Limb (tissue), 2 donors: ENCODE measurements at regions not wholly inside any gene's neighbourhood (a gene's known extent, or its start where the extent isn't known, plus 50 kb on each side); places are given as distances from the start of the nearest gene placed in this dataset.

Source experiments
- DNase-seq, 2 donors: peaks; one replicate each; pipeline ENCODE4 v3.0.0-alpha.2; 2016; ENCODE audit errors: extremely low spot score in 2 of 2

DNA sequence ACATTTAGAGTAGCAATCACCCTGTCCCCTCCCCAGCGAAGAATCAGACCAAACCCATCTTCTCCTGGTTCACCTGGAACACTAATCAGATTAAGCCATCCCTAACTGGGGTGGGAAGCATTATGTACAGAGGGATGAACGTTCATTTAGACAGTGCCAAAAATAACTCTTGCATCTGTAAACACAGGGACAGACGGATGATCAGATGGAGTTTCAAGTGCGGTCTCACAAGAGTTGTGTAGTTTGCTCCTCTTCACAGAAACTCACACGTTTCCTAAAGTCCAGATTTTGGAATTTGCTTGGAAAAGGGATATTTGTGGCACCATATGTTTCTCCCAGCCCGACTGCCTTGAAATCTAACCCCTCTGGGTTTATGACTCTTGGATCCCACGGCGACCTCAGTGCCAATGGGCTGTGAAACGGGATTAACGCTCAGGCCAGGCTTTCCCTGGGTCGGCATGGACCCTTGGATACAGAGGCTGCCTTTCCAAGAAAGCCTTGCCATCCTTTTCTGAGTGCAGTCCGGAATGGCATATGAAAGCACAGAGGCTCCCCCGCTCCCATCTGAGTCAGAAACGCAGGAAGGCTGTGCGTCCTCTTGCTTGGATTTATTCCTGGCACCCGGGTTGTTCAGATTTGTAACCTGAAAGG lies 293.2 kb upstream of the HABP2 start:
- no peak for DNase-seq

DNA sequence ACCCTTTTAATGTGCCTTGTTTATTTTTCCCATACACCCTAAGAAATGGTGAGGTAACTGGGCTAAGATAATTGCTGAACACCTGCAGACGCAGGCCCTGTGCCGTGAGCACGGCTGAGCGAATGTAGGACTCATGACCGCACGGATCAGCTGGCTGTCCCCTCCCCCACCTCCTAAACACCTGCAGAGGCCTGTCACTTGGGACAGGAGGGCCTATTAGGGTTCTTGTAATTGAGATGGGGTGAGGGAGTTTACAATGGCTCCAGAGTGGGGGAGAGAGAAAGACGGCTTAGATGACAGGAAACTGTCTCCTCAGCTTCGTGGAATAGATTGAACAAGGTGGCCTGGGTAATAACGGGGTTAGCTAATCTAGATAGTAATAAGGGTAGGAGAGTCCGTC lies 291.7 kb upstream of the HABP2 start:
- peak in 1 of 2 donors; percentile 50 for DNase-seq

DNA sequence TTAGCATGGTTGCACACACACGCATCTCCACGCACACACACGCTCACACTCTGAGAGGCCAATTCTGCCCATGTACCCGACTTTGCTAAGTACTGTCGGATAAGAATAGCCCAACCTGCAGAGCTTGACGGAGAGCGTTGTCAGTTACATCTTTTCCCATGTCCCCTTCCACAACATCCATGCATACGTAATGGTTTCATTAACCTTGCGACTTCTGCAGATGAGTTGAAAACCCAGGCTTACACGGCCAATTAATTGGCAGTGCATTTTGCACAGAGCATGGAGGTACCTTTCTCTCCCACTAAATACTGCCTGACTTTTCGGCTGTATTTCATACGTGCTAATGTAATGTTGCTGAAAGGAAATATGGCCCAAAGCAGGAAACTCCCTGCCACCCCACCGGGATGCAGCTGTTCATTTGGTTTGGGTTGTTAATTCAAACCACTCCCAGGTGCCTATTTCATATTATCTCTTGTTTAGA lies 291.2 kb upstream of the HABP2 start:
- DNase-seq: peak; percentile 42 to 53

DNA sequence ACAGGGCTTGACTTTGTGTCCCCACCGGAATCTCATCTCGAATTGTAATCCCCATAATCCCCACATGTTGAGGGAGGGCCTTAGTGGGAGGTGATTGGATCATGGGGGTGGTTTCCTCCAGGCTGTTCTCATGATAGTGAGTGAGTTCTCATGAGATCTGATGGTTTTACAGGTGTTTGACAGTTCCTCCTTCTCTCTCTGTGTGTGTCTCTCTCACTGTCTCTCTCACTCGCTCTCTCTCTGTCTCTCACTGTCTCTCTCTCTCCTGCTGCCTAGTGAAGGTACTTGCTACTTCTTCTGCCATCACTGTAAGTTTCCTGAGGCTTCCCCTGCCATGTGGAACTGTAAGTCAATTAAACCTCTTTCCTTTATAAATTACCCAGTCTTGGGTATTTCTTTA lies 289.8 kb upstream of the HABP2 start:
- no peak for DNase-seq

DNA sequence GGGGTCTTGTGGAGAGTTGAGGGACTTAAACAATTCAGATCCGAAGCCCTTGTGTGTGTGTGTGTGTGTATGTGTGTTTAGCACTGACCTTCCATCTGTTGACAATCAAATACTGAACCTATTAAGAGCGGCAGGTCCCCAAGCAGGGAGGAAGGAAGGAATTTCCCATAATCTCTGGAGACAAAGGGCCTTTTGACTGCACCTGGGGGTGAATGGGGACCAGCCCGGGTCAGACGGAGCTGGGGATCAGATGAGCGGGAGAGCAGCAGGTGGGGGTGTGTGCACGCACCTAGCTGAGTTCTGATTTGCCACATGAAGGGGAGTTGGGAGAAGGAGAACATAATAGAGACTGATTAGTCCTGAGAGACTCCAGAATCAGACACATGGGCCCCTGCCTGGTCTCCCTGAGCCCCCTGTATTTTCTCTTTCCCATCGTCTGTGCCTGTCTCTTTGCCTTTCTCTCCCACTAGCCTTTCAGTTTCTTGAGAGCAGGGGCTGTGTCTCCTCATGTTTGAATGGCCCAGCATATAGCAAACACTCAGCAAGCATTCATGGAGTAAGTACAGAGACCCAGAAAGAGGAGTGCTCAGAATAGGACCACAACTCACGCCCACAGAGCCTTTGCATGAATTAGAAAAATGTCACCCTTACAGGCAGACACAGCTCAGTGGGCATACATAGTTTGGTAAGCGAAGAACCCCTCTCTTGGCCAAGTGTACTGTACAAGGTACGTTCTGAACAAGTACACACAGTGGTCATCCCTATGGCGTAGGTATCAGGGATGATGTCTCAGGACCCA lies 288.3 kb upstream of the HABP2 start:
- no peak for DNase-seq

DNA sequence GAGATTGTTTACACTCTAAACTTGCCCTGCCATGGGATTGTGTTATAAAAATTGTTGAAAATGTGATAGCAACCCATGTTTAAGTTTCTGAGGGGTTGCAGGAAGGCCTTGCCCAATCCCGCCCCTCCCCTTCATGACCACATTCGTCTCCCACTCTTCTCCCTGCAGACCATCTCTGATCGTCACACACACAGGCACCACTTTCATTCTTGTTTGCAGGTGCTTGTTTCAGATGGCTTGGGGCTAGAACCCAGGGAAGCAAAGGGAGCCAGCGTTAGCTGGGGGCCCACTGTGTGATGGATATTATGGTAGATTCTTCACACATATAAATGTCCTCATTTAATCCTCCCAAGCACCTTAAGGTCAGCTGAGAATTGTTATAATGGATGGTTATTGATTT lies 286.7 kb upstream of the HABP2 start:
- DNase-seq: no peak

DNA sequence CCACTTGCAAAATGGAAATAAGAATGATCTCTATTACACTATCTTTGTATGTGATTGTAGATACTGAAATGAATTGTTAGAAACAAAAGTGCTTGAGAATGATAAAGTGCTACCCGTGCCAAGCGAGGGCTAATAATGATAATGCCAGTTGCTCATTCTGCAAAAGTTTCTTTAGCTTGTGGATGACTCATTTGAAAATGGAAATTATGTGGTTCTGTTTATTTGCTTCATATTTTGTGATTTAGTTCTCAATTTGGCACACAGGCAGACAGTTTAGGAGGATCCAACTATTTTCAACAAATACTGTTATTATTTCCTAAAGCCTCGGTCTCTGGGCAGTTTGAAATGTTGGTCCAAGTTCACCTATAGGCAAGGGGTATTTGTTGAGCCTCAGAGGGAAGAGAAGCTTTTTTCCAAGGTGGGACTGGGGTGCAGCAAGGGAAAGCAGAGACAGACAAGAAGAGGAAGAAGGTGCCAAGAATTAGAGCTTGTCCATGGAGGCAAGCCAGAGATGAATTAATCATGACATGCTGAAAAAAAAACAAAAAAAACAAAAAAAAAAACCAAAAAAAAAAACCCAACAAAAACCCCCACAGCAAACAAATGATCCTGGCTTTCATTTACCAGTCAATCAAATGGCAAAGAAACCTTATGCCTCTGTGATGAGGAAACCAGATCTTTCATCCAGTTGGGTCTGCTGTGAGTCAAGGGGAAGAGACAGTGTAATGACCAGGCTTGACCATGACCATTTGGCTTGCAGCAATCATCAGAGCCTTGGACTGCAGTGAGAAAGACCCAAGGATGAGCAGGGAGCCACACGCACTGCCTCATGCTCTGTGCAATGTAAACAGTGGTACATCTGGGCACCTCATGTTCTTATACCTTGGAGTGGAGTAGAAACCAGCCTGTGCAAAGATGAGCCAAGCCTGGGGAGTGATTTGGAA lies 285.0 kb upstream of the HABP2 start:
- DNase-seq: no peak

DNA sequence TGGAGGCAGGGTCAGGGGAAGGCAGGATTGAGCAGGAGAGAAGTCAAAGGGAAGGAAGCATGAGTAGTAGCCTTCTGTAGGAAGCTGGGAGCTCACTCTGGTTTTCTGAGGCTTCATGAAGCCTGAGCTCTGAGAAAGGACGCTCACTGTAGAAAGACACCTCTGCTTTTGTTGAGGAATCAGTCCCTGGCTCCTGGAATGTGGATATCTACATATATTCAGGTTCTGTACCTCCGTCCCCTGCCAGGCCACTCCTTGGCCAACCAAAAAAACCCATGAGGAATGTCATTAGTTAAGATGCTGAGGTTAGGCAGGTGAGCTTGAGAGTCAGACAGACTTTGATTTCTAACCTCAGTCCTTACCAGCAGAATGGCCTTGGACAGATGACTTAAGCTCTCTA lies 283.5 kb upstream of the HABP2 start:
- DNase-seq: no peak

DNA sequence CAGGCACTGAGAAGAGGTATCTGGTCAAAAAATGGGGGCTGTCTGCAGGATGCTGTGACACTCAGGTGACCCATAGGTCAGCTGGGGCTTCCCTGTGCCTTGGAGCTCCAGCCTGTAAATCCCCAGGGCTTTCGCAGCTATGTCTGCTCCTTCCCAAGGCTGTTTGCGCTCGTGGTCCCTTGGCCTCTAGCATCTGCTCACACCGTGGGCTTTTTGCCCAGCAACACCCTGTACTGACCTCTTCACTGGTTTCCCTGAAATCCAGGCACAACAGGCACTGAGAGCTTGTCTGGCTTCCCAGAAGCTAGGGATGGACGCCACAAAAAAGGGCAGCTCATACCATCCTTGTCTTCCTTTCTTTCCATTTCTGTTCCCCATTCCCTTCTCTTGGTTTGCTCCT lies 280.3 kb upstream of the HABP2 start:
- no peak for DNase-seq

DNA sequence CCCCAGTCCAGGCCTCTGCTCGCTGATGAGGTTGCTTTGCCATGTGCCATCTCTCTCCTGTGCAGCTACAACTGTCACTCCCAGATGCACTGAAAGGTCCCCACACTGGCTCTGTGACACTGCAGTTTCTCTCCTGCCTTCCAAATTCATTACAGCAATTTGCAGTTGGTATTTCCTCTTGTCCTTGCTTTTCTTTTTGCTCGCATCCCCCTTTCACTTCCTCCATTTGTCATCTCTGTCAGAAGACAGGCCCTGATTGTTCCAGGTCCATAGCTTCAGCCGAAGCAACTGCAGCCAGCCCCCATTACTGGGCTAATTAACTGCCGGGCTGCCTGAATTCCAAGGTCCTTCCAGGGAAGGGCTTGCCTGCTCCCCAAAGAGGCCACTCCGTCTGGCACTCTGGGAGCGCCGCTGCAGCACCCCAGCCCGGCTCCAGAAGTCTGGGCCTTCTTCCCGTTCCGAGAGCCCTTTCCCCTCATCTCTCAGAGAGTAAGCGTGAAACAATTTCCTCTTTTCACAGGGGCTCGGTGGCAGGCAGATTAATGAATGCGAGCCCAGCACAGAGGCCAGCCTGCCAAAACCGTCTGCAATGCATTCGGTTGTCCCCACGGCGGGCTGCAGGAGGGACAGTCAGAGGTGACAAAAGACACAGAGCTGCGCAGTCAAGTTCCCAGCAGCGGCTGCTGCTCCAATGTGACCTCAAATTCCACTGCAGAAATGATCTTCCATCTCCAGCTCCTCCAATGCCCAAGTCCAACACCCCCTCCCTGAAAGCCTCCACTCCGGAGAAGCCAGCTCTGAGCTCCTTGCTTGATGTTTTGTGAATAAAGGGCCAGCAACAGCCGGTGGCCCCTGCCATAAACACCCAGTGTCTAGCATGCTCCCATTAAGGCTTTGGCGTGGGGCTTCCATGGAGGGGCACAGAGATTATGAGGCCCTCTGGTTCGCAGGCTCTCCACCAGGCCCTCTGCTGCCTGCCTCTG lies 279.4 kb upstream of the HABP2 start:
- DNase-seq: peak; percentile 42 to 63

DNA sequence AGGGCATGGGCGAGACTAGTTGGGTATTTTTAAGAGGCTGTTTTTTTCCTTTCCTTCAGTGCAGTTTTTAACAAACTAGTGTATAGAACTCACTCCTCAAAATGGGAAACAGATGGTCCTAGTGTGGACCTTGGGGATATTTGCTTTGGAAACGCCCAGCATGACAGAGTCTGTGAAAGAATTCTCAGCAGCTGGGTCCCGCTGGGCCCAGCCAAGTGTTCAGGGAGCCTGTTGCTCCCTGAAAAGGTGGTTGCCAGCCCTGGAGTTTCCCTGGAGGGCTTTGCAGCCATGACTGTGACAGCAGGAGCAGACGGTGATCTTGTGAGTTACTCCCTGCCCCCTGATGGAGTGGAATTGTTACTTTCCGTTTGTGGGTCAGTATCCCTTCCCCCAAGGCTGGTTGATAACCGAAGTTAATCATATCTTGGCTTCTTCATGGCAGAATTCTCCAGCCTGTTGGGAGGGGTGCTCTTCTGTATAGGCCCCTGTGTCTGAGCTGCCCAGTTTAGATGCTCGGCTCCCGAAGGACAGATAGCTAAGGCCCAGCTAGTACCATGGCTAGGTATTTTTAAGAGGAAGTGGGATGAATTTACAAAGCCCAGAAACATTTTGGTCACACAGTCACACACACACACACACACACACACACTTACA lies 278.6 kb upstream of the HABP2 start:
- peak; percentile 58 to 62 for DNase-seq

DNA sequence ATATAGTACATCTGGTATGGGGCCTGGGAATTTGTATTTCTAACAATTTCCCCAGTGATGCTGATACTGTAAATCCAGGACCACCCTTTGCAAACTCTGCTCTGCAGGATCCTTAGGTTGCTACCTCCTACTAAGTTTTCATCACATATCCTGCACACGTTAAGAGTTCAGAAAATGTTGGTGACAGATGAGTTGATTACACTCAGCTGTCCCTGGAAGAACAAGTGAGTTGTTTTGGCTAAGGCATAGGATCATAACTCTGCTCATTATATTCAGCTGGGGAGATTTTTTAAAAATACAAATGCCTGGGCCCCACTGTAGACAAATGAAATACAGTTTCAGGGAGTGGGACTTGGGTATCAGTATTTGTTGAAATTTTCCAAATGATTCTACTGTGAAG lies 274.6 kb upstream of the HABP2 start:
- no peak for DNase-seq

DNA sequence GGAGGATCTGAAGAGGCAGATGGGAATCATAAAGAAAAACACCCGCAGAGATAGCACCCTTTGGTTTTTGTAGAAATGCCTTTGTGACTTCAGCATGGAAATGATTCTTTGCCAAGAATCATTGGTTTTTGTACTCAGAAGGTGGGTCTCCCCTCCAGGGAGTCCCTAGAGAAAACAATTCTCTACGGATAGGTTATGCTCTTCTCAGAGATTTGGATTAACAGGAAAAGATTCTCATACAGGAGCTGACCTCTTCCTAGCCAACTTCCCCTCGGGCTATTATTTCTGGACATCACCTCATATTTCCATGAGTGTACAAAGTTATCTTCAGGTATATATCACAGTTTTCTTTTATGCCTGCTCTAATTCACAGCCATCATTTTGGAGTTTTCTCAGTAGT lies 274.2 kb upstream of the HABP2 start:
- no peak for DNase-seq

DNA sequence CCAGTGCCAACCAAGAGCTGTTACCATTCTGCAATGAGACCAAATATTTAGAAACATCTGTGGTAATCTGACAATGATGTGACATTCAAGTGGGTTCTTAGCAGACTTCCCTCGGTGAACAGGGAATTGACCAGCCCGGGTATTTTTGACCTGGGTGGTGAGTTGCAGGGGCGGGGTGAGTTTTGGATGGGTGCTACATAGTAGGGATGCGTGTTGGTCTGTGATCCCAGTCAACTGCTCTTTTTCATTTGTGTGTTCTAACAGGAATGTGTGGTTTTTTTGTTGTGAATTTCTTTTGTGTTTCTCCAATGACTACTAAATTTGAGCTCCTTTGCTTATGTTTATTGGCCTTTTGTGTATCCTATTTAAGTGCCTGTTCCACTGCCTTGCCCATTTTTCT lies 273.6 kb upstream of the HABP2 start:
- DNase-seq: no peak

DNA sequence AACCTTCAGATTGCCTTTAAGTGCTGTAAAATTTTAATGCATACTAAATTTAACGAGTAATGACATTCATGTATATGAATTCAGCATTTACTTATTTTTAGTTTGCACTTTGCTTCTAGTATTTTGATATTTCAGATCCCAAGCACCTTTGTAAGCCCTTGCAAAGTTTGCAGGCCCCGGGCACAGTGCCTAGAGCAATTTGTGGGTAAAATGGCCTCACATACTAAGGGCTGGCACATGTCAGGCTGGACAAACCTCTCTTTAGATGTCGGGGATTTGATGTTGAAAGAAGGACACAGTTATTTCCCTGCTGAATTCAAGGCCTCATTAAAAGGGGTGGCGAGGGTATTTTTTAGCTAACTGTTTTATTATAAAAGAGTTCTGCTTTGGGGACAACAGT lies 270.3 kb upstream of the HABP2 start:
- DNase-seq: no peak

DNA sequence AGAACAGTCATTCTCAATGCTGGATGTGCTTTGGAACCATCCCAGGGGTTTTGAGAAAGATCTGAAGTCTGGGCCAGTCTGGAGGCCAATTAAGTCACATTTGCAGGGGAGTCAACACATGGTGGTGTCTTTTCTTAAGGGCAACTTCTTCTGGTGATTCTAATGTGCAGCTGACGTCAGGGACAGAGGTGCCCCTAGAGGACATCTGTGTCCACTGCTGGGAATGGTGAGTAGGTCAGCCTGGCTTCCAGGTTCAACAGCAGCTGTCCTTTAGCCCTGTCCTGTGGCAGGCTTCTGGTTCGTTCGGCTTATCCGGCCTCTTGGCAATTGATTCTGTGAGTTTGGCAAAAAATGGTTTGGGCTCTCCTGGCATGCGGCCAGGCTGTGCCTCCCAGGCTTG lies 269.7 kb upstream of the HABP2 start:
- no peak for DNase-seq

DNA sequence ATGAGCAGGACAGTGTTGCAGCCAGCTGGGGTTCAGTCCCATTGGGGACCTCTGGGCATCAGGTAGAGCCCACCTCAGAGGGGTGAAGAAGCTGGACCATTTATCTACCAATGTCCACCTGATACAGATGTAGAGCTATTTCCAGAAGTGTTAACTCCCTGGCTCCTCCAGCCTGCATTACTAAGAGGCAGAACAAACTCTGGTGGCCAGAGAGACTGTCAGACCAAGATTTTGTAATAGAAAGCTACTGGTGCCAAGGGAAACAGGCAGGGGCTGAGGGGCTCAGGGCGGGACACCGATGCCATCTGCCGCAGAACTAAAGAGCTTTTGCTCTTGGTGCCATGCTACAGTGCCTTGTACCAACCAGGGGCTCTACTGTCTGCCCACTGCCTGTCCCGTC lies 268.2 kb upstream of the HABP2 start:
- DNase-seq: no peak

DNA sequence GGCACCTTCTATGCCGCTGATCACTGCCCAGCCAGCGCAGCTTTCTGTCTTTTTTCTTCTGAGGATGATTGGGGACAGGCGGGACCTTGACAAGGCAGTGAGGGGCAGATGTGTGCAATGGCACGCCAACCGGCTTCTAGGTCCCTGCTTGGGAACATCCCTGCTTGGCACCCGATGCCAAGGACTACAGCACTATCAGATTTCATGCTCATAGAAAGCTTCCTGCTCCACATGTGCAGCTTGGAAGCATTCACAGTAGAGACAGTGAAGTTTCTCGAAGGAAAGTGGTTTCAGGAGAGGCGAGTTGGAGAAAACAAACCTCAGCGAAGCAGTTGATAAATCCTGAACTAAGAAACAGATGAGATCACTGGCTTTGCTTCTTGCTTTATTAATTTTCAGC lies 267.5 kb upstream of the HABP2 start:
- DNase-seq: peak in 1 of 2 donors; percentile 28

DNA sequence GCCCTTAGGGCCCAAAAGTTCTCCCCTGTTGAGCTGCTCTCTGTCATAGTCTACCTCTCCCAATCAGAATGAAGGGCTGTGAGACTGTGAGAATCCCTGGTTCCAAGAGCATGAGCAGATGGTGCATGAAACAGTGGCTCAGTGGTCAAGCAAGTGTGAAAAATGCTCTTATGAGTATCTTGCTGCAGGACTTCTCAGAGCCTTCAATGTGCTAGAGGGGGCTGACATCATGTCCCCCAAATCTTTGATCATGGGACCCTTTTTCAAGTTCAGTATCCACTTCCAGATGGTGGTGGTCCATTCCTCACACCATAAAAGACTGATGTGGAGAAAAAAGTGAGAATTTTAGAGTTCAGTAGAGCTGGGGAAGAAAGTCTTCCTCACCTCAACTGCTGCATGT lies 265.3 kb upstream of the HABP2 start:
- DNase-seq: no peak

DNA sequence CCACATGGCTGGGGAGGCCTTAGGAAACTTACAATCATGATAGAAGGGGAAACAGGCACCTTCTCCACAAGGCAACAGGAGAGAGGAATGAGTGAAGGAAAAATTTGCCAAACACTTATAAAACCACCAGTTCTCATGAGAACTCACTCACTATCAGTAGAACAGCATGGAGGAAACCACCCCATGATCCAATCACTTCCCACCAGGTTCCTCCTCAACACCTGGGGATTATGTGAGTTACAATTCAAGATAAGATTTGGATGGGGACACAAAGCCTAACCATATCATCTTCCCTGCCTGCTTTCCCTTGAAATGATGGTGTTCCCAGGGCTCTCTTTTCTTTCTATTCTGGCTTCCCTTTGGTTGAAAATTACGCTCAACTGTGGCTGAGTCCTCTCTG lies 262.7 kb upstream of the HABP2 start:
- no peak for DNase-seq
